Brain microvascular endothelial cell (primary cell): ENCODE measurements at regions not wholly inside any gene's neighbourhood (a gene's known extent, or its start where the extent isn't known, plus 50 kb on each side); places are given as distances from the start of the nearest gene placed in this dataset.

Source experiments
- DNase-seq: peaks from one replicate; pipeline ENCODE4 v3.0.0-alpha.2; 2020
- H3K27ac ChIP-seq: fragments of 250-450 bp; sonication (Bioruptor Pico); 2 replicates; pipeline ENCODE4 v1.5.1; 2020; ENCODE audit warnings: mild to moderate bottlenecking, moderate library complexity
- H3K27me3 ChIP-seq: fragments of 250-450 bp; sonication (Bioruptor Pico); replicated peaks from 2 replicates; pipeline ENCODE4 v1.5.1; 2020; ENCODE audit warnings: mild to moderate bottlenecking
- H3K36me3 ChIP-seq: fragments of 250-450 bp; sonication (Bioruptor Pico); replicated peaks from 2 replicates; pipeline ENCODE4 v1.5.1; 2020; ENCODE audit warnings: mild to moderate bottlenecking
- H3K4me3 ChIP-seq: 2 replicates; pipeline ENCODE4 v1.5.1; 2011; ENCODE audit warnings: low read depth, mild to moderate bottlenecking, control low read depth, low read length, moderate library complexity
- in situ Hi-C: cut with HindIII; loops from 2 replicates; pipeline ENCODE4 v1.10.0; 2017; ENCODE audit warnings: low sequenced_read_pairs, low pct_ligation_motif_present
- TF ChIP-seq, protein P1 (sequence below): IDR thresholded peaks from 2 replicates; pipeline ENCODE4 v1.5.1; 2011; ENCODE audit warnings: low read depth, mild to moderate bottlenecking, moderate library complexity, low read length, control low read depth, inconsistent platforms; ENCODE audit errors: missing control alignments

- Histone ChIP-seq H3K4me3 (no peak overlapping the region), H3K27me3 (no peaks in the 10 kb centered on the region), H3K36me3 (no peaks in the 10 kb centered on the region), H3K27ac (no peak overlapping the region)
- in situ Hi-C loops, result no loop called here
- TF ChIP-seq, protein P1, sequence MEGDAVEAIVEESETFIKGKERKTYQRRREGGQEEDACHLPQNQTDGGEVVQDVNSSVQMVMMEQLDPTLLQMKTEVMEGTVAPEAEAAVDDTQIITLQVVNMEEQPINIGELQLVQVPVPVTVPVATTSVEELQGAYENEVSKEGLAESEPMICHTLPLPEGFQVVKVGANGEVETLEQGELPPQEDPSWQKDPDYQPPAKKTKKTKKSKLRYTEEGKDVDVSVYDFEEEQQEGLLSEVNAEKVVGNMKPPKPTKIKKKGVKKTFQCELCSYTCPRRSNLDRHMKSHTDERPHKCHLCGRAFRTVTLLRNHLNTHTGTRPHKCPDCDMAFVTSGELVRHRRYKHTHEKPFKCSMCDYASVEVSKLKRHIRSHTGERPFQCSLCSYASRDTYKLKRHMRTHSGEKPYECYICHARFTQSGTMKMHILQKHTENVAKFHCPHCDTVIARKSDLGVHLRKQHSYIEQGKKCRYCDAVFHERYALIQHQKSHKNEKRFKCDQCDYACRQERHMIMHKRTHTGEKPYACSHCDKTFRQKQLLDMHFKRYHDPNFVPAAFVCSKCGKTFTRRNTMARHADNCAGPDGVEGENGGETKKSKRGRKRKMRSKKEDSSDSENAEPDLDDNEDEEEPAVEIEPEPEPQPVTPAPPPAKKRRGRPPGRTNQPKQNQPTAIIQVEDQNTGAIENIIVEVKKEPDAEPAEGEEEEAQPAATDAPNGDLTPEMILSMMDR, result no peak
- DNase-seq, result no peak
Observed at GRCh38 chr2:186431306-186431705, 54.8 kb upstream of the ZC3H15 start.

- TF ChIP-seq, protein P1, result no peak
- no peak for DNase-seq
- H3K27ac ChIP-seq, result no peak overlapping the region
- H3K36me3 ChIP-seq, result no peaks in the 10 kb centered on the region
- no peaks in the 10 kb centered on the region for H3K27me3 ChIP-seq
- in situ Hi-C loops, result no loop called here
- H3K4me3 ChIP-seq, result no peak overlapping the region
Observed at GRCh38 chr2:186433040-186433439, 53.0 kb upstream of the ZC3H15 start.

GRCh38 chr2:186433777-186434432 lies 52.2 kb upstream of the ZC3H15 start:
- TF ChIP-seq, protein P1, result no peak
- no peak overlapping the region for H3K27ac ChIP-seq

More at GRCh38 chr2:186433777-186434432, 52.2 kb upstream of the ZC3H15 start:
- H3K36me3 ChIP-seq, result no peaks in the 10 kb centered on the region
- DNase-seq, result no peak
- no peaks in the 10 kb centered on the region for H3K27me3 ChIP-seq
- H3K4me3 ChIP-seq, result no peak overlapping the region
- in situ Hi-C loops, result no loop called here
